MCF 10A (cell line): ENCODE measurements at regions not wholly inside any gene's neighbourhood (a gene's known extent, or its start where the extent isn't known, plus 50 kb on each side); places are given as distances from the start of the nearest gene placed in this dataset.

Source experiments
- BruUV-seq: library from RNA; stranded (reverse); fragments of 400-500 nt; replicated peaks from 2 replicates; lab custom pipeline; 2021; lab: Mats Ljungman, UMichigan
- CTCF ChIA-PET: fragments of 300-600 bp; sonication (Branson Sonifier 250); formaldehyde crosslinking; extraction: SDS; loops from one replicate; lab custom pipeline; 2021; ENCODE audit warnings: antibody characterized with exemption, inconsistent platforms; lab: Yijun Ruan, JAX
- POLR2A ChIA-PET: fragments of 300-600, 350-650 bp; sonication (Branson Sonifier 250); formaldehyde crosslinking; extraction: SDS; loops from one replicate; lab custom pipeline; 2020; ENCODE audit warnings: antibody characterized with exemption, inconsistent platforms; lab: Yijun Ruan, JAX
- DNase-seq: peaks from one replicate; pipeline ENCODE4 v3.0.0-alpha.2; 2018; ENCODE audit not compliant: unreplicated experiment
- H3K27ac Mint-ChIP-seq: one replicate; pipeline ENCODE4 v1.8.0; 2022; ENCODE audit warnings: mild to moderate bottlenecking, low read depth, mixed read lengths; ENCODE audit not compliant: unreplicated experiment
- H3K27me3 Mint-ChIP-seq: one replicate; pipeline ENCODE4 v1.8.0; 2022; ENCODE audit warnings: mixed read lengths; ENCODE audit not compliant: insufficient read depth, unreplicated experiment
- H3K36me3 Mint-ChIP-seq: one replicate; pipeline ENCODE4 v1.8.0; 2022; ENCODE audit warnings: mild to moderate bottlenecking, moderate library complexity, mixed read lengths; ENCODE audit not compliant: insufficient read depth, unreplicated experiment
- H3K4me1 Mint-ChIP-seq: one replicate; pipeline ENCODE4 v1.8.0; 2022; ENCODE audit warnings: mixed read lengths; ENCODE audit not compliant: insufficient read depth, unreplicated experiment
- H3K4me3 Mint-ChIP-seq: one replicate; pipeline ENCODE4 v1.8.0; 2022; ENCODE audit warnings: mild to moderate bottlenecking, moderate library complexity, mixed read lengths; ENCODE audit not compliant: unreplicated experiment
- H3K9me3 Mint-ChIP-seq: one replicate; pipeline ENCODE4 v1.8.0; 2022; ENCODE audit warnings: mixed read lengths; ENCODE audit not compliant: unreplicated experiment
- CTCF ChIP-seq: fragments of 200-600 bp; IDR thresholded peaks from one replicate; pipeline ENCODE4 v1.8.0; 2022; ENCODE audit warnings: antibody characterized with exemption, mild to moderate bottlenecking; ENCODE audit not compliant: unreplicated experiment
- intact Hi-C: fragments of 100-400 bp; cut with micrococcal nuclease; formaldehyde crosslinking; loops from 2 replicates; pipeline ENCODE4 v1.14.1; 2022

- peak overlapping the region; percentile 88 for H3K27ac Mint-ChIP-seq
- H3K36me3 Mint-ChIP-seq = no peaks in the 10 kb centered on the region
- TF ChIP-seq CTCF = no peak
- POLR2A ChIA-PET = interaction anchor here (0.6 kb wide), 1 partner anchor 58 kb away, joined by 3 read pairs; no protein-coding TSS in a partner anchor
- intact Hi-C loops = no loop called here
- peaks cover 2% of the 10 kb centered on the region for H3K4me1 Mint-ChIP-seq
- no peaks in the 10 kb centered on the region for H3K27me3 Mint-ChIP-seq
- no peak for DNase-seq
- H3K4me3 Mint-ChIP-seq = no peak overlapping the region
- BruUV-seq = no TSS peak
- H3K9me3 Mint-ChIP-seq = no peaks in the 10 kb centered on the region
- CTCF ChIA-PET = interaction anchor here (0.6 kb wide), 1 partner anchor 32 kb away, joined by 3 read pairs; no protein-coding TSS in a partner anchor
Measured at GRCh38 chr6:91298543-91299145, 711.8 kb upstream of the MAP3K7 start.

GRCh38 chr6:91293395-91293794 lies 706.5 kb upstream of the MAP3K7 start:
- no peak overlapping the region for H3K4me3 Mint-ChIP-seq
- no peak for TF ChIP-seq CTCF
- ChIA-PET POLR2A (no interaction called here), CTCF (interaction anchor here (0.6 to 1.3 kb wide), 2 partner anchors 125 to 212 kb away, joined by 3 to 5 read pairs; no protein-coding TSS in a partner anchor)
- H3K9me3 Mint-ChIP-seq = no peaks in the 10 kb centered on the region
- BruUV-seq = no TSS peak
- intact Hi-C loops = no loop called here
- peaks cover 19% of the 10 kb centered on the region for H3K4me1 Mint-ChIP-seq
- no peaks in the 10 kb centered on the region for H3K36me3 Mint-ChIP-seq
- H3K27me3 Mint-ChIP-seq = no peaks in the 10 kb centered on the region
- H3K27ac Mint-ChIP-seq = no peak overlapping the region
- no peak for DNase-seq

- BruUV-seq = no TSS peak
- ChIA-PET CTCF (interaction anchor here (0.6 to 1.3 kb wide), 3 partner anchors 9 to 39 kb away, joined by 3 to 4 read pairs (median 4); no protein-coding TSS in a partner anchor), POLR2A (no interaction called here)
- intact Hi-C loops = no loop called here
- Mint-ChIP-seq H3K36me3 (no peaks in the 10 kb centered on the region), H3K4me3 (no peak overlapping the region), H3K9me3 (peaks cover 9% of the 10 kb centered on the region), H3K4me1 (peaks cover 19% of the 10 kb centered on the region), H3K27ac (peak overlapping the region; percentile 32), H3K27me3 (no peaks in the 10 kb centered on the region)
- DNase-seq = peak; percentile 11
- TF ChIP-seq CTCF = no peak
Measured at GRCh38 chr6:91291071-91291470, 704.2 kb upstream of the MAP3K7 start.

- Mint-ChIP-seq H3K27me3 (no peaks in the 10 kb centered on the region), H3K4me3 (no peak overlapping the region)
Measured at GRCh38 chr6:91288741-91289140, 701.9 kb upstream of the MAP3K7 start.

More at GRCh38 chr6:91288741-91289140, 701.9 kb upstream of the MAP3K7 start:
- Mint-ChIP-seq H3K4me1 (peaks cover 18% of the 10 kb centered on the region), H3K27ac (no peak overlapping the region), H3K9me3 (peaks cover 9% of the 10 kb centered on the region), H3K36me3 (no peaks in the 10 kb centered on the region)
- peak; percentile 11 for DNase-seq
- no peak for TF ChIP-seq CTCF
- intact Hi-C loops = no loop called here
- POLR2A ChIA-PET = no interaction called here
- BruUV-seq = no TSS peak
- CTCF ChIA-PET = interaction anchor here (0.6 kb wide), 1 partner anchor 67 kb away, joined by 3 read pairs; no protein-coding TSS in a partner anchor
